ENCODE measurements at regions not wholly inside any gene's neighbourhood (a gene's known extent, or its start where the extent isn't known, plus 50 kb on each side); places are given as distances from the start of the nearest gene placed in this dataset.
"Not testable (repeated sequence)": the region's sequence is repeated elsewhere in the genome, so short reads cannot be mapped to it uniquely, and the experiment has no call there.

DNA sequence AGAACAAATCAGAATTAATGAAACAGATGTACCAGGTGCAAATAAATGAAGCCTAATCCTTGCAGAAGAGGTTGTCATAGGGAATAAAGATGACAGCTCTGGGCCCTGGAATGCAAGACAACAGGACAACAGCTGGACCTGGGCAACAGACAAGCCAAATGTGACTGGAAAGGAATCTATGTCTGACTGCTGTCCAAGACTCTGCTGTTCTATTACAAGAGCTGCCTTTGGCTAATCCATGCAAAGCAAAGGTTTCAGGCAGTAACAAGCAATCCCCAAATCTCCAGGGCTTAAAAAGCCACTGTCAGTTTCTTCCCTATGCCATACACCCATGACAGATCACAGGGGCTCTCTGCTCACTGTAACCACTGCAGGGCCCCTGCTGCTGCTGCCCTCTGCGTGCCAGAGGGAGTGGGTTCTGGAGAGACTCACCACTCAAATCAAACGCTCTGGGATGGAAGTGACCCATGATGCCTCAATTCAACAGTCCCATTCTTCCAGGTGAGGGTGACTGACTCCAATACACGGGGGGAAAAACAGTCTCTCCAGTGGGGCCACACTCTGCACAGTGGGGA is 218.9 kb upstream of the SFSWAP start:
- DNase-seq (ENCODE audit: low read depth, low spot score) = no peak
- in situ Hi-C loops (cut with HindIII; ENCODE audit: low pct_unique_long_range_greater_than_20kb, low sequenced_read_pairs) = no loop called here

- no peak for DNase-seq (ENCODE audit: low read depth, low spot score)
- in situ Hi-C loops (cut with HindIII; ENCODE audit: low pct_unique_long_range_greater_than_20kb, low sequenced_read_pairs) = no loop called here
Observed at GRCh38 chr12:131493068-131493826, 217.6 kb upstream of the SFSWAP start.

GRCh38 chr12:131494216-131494615 is 216.7 kb upstream of the SFSWAP start:
- DNase-seq (ENCODE audit: low read depth, low spot score) = no peak
- in situ Hi-C loops (cut with HindIII; ENCODE audit: low pct_unique_long_range_greater_than_20kb, low sequenced_read_pairs) = no loop called here

DNA sequence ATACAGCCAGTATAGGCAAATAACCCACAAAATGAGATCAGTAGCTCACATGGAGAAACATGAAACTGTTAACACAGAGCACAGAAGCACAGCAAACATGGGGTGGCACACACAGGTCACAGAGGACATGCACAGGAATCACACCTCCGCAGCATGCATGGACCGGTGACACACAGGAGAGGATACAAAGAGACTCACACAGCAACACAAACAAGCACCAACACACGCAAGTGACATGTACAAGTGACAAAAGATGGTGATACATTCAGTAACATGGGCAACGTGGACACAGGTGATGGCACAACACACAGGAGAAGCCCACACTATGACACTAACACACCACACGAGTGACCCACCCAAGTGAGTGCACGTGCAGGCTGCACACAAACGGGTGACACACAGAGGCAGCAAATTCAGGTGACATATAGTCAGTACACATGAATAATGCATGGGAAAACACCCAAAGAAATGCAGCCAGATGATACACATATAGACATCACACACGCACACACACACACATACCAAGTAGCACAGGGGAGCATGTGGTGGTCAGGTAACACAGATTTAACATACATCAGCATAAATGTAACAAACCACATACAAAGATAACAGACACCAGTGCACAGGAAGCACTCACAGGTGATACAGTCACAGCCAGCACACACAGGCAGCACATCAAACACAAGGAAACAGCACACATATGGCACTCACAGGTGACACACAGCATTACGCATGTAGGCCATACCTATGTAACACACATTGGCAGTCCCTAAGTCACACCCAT is 216.0 kb upstream of the SFSWAP start:
- in situ Hi-C loops (cut with HindIII; ENCODE audit: low pct_unique_long_range_greater_than_20kb, low sequenced_read_pairs) = no loop called here
- no peak for DNase-seq (ENCODE audit: low read depth, low spot score)

DNA sequence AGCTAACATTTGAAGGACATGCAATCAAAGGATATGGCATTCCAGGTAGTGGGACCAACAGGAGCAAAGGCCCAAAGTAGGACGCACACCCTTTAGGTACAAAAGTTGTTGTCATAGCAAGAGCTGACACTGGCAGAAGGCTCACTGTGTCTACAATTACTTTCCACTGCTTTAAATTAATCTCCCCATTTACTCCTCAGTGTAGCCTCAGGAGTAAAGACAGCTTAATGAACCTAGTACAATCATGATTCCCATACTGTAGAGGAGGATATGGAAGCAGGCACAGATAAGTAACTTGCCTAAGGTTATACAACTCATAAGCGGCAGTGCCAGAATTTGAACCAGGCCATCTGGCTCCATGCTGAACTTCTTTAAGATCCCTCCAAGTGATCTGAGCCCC is 212.9 kb upstream of the SFSWAP start:
- DNase-seq (ENCODE audit: low read depth, low spot score) = no peak
- in situ Hi-C loops (cut with HindIII; ENCODE audit: low pct_unique_long_range_greater_than_20kb, low sequenced_read_pairs) = no loop called here

DNA sequence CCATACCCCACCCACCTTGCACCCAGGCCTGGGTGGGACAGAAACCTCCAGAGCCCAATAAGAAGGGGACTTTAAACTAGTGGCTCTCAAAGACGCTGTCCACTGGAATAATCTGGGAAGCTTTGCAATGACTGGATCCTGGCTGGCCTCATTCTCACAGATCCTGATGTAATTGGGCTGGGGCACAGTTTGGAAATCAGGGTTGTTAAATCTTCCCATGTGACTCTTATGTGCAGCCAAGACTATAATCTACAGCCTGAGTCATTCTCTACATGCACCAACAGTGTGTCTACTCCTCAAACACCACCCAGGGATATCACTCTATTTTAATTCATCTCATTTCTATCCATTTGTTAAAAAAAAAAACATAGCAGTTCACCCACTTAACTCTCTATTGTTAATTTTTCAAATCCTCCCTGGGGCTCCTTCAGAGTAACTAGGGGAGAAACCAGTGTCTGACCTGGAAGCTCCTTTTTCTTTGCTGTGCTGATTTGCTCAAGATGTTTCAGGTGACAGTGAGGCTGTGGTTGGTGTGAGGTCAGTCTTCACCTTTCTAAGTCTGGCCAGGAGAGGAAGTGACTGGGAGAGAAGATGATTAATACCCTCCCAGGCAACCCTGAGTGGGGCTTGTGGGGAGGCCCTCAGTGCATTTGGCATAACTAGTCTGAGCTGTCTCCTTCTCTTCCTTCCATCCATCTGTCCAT is 211.6 kb upstream of the SFSWAP start:
- DNase-seq (ENCODE audit: low read depth, low spot score) = no peak
- in situ Hi-C loops (cut with HindIII; ENCODE audit: low pct_unique_long_range_greater_than_20kb, low sequenced_read_pairs) = no loop called here

GRCh38 chr12:131499864-131500190 is 211.1 kb upstream of the SFSWAP start:
- no peak for DNase-seq (ENCODE audit: low read depth, low spot score)
- in situ Hi-C loops (cut with HindIII; ENCODE audit: low pct_unique_long_range_greater_than_20kb, low sequenced_read_pairs) = no loop called here

DNA sequence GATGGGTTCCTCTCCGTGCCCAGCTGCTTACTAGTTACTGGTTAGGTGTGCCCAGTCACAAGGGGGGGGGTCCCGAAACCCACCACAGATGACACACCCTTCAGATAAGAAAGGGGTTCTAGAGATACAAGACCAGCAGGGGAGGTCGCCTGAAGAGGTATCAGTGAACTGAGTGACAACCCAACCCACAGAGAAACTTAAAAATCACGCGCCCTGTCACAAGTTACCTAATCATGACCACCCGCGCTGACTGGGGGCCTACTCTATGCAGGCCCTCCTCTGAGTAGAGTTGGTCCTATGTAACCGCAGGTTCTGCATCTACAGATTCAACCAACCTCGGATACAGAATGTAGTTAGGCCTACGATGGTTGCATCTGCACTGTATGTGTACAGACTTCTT is 210.3 kb upstream of the SFSWAP start:
- in situ Hi-C loops (cut with HindIII; ENCODE audit: low pct_unique_long_range_greater_than_20kb, low sequenced_read_pairs) = no loop called here

GRCh38 chr12:131505561-131505960 is 205.3 kb upstream of the SFSWAP start:
- no peak for DNase-seq (ENCODE audit: low read depth, low spot score)
- in situ Hi-C loops (cut with HindIII; ENCODE audit: low pct_unique_long_range_greater_than_20kb, low sequenced_read_pairs) = no loop called here

More for the DNA sequence above, 210.3 kb upstream of the SFSWAP start:
- DNase-seq (ENCODE audit: low read depth, low spot score) = no peak

GRCh38 chr12:131506426-131506825 is 204.5 kb upstream of the SFSWAP start:
- in situ Hi-C loops (cut with HindIII; ENCODE audit: low pct_unique_long_range_greater_than_20kb, low sequenced_read_pairs) = no loop called here

DNA sequence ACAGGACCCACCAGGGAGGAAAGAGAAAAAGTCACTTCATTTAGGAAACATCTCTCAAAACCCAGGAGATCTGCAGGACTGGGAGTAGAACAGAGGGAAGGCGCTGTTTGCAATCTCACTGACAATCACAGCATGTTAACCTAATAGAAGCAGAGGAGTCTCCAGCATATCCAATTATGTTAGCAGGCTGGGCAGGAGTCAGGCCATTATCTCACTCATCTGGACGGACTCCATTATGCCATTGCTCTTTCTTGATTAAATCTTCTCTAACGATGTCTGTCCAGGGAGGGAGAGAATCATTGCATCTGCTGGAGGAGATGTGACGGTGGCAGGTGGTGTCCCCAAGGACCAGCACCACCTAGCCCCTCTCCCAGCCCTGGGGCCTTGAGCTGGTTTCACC is 203.8 kb upstream of the SFSWAP start:
- in situ Hi-C loops (cut with HindIII; ENCODE audit: low pct_unique_long_range_greater_than_20kb, low sequenced_read_pairs) = no loop called here
- DNase-seq (ENCODE audit: low read depth, low spot score) = no peak

More at GRCh38 chr12:131506426-131506825, 204.5 kb upstream of the SFSWAP start:
- no peak for DNase-seq (ENCODE audit: low read depth, low spot score)

DNA sequence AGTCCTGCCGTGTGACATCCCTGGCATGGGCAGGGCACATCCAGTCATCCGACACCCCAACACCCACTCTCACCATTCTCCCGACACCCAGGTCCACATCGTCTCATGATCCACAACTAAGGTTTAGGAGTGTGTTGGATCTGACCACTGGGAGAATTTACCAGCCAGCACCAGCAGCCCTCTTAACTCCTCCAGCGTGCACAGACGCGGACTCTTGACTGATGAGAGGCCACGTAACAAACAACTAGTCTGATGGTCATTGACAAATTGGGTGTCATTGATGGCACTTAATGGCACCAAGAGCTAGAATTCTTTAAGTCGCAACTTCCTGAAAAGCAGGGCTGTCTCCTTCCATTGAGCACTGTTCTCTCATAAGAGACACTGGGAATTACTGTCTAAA is 203.0 kb upstream of the SFSWAP start:
- in situ Hi-C loops (cut with HindIII; ENCODE audit: low pct_unique_long_range_greater_than_20kb, low sequenced_read_pairs) = no loop called here
- DNase-seq (ENCODE audit: low read depth, low spot score) = no peak

DNA sequence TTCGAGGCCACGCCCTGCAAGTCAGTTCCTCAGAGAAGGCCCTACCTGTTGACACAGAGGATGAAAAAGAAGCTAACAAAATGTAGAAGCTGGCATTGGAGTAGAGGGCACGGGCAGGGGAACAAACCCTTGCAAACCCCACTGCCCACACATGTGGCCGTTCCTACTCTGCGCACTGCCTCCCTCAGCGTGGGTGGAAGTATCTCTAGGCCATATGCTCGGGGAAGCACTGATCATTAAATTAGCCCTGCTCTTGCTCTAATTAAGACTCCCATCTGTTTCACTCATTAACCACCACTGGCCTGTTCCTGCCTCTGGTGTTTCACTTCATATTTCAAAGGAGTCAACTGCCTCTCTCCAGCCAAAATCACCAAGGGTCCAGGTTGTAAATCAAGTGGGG is 201.2 kb upstream of the SFSWAP start:
- DNase-seq (ENCODE audit: low read depth, low spot score) = no peak
- in situ Hi-C loops (cut with HindIII; ENCODE audit: low pct_unique_long_range_greater_than_20kb, low sequenced_read_pairs) = no loop called here

DNA sequence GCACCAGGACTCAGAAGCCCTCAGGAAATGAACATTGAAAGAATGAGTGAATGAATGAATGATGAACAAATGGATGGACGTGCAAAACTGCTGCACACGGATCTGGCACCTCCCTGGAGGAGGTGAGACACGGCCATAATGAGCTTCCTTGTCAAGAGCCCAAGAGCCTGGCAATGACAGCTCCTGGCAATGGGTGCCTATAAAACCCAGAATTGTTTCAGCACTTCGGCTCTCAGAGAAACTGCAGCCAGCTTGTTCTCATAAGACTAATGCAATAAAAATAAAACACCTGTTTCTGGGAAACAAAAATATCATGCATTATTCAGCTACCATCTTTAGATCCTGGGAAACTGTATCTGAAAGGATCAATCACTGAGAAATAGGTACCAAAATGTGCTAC is 200.5 kb upstream of the SFSWAP start:
- no peak for DNase-seq (ENCODE audit: low read depth, low spot score)
- in situ Hi-C loops (cut with HindIII; ENCODE audit: low pct_unique_long_range_greater_than_20kb, low sequenced_read_pairs) = no loop called here

DNA sequence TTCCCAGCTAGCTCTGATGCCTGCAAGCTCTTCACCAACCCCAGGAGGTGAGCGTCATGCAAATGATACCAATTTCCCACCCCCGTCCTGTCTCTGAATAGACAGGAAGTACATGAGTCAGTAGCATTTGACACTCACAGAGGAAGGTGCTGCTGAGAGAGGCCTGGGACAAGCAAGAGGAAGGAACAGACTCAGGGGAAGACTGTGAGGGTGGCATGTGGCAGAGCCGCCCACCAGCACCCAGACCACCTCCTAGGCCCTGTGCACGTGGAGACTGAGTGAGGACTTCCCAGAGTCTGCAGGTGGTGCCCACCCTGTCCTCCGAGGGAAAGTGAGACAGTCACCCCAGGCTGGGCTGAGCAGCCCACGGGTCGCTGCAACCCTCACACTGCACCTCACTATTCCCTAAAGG is 199.5 kb upstream of the SFSWAP start:
- in situ Hi-C loops (cut with HindIII; ENCODE audit: low pct_unique_long_range_greater_than_20kb, low sequenced_read_pairs) = no loop called here
- peak; percentile 36 for DNase-seq (ENCODE audit: low read depth, low spot score)

- in situ Hi-C loops (cut with HindIII; ENCODE audit: low pct_unique_long_range_greater_than_20kb, low sequenced_read_pairs) = no loop called here
- no peak for DNase-seq (ENCODE audit: low read depth, low spot score)
Observed at GRCh38 chr12:131511803-131512561, 198.9 kb upstream of the SFSWAP start.

DNA sequence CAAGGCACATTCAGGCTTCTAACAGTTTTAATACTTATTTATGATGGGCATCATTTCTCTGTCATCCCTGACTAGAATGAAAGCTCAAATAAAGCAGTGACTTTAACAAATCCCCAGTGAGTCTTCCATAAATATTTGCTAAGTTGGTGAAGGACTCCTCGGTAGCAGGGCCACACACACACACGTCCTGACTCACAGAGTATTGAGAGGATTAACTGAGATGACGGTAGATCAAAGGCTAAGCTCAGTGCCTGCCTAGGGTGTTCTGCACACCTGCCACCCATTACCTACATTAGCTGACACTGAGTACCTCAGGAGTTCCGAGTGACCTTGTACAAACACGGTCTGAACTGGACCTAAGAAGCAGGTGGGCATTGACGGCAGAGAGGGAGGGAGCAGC is 197.3 kb upstream of the SFSWAP start:
- in situ Hi-C loops (cut with HindIII; ENCODE audit: low pct_unique_long_range_greater_than_20kb, low sequenced_read_pairs) = no loop called here
- DNase-seq (ENCODE audit: low read depth, low spot score) = no peak

DNA sequence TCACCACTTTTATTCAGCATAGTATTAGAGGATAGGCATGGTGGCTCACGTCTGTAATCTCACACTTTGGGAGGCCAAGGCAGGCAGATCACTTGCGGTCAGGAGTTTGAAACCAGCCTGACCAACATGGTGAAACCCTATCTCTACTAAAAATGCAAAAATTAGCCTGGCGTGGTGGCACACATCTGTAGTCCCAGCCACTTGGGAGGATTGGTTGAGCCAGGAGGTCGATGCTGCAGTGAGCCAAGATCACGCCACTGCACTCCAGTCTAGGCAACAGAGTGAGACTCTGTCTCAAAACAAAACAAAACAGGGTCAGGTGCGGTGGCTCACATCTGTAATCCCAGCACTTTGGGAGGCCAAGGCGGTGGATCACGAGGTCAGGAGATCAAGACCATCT is 190.3 kb upstream of the SFSWAP start:
- DNase-seq (ENCODE audit: low read depth, low spot score); in situ Hi-C loops (cut with HindIII; ENCODE audit: low pct_unique_long_range_greater_than_20kb, low sequenced_read_pairs): not testable (repeated sequence)

All from SK-MEL-5 (cell line).